Ascending aorta (tissue), 2 donors: ENCODE measurements at regions not wholly inside any gene's neighbourhood (a gene's known extent, or its start where the extent isn't known, plus 50 kb on each side); places are given as distances from the start of the nearest gene placed in this dataset.

ENCODE experiments used
- DNase-seq, 2 donors: peaks; one replicate each; pipeline ENCODE4 v3.0.0-alpha.2; 2019; ENCODE audit warnings: low spot score in 2 of 2
- H3K27ac ChIP-seq, 2 donors: fragments of 200-600 bp; sonication (generic); one replicate each; pipeline ENCODE4 v1.5.1; 2016 to 2017; ENCODE audit warnings: mild to moderate bottlenecking in 1 of 2
- H3K27me3 ChIP-seq: fragments of 200-600 bp; sonication (generic); one replicate; pipeline ENCODE4 v1.5.1; 2017
- H3K36me3 ChIP-seq, 2 donors: fragments of 200-600 bp; sonication (generic); one replicate each; pipeline ENCODE4 v1.5.1; 2016
- H3K4me1 ChIP-seq, 2 donors: fragments of 200-600 bp; sonication (generic); one replicate each; pipeline ENCODE4 v1.5.1; 2016 to 2017; ENCODE audit warnings: mild to moderate bottlenecking in 1 of 2
- H3K4me3 ChIP-seq, 2 donors: fragments of 200-600 bp; sonication (generic); one replicate each; pipeline ENCODE4 v1.5.1; 2016 to 2017; ENCODE audit warnings: mild to moderate bottlenecking in 1 of 2
- H3K9me3 ChIP-seq, 2 donors: fragments of 200-600 bp; sonication (generic); one replicate each; pipeline ENCODE4 v1.5.1; 2016
- CTCF ChIP-seq, 3 experiments: fragments of 200-600 bp in 2 of 3; fragments of 450-650 bp in 1 of 3; sonication (generic) in 2 of 3; IDR thresholded peaks; one replicate each; pipeline ENCODE4 v1.5.1; 2016 to 2019; ENCODE audit warnings: antibody characterized with exemption in 3 of 3, mild to moderate bottlenecking in 1 of 3, moderate library complexity in 1 of 3
- intact Hi-C: fragments of 100-400 bp; cut with DNase I; formaldehyde crosslinking; loops from one replicate; pipeline ENCODE4 v1.15.1; 2023

GRCh38 chr13:99075268-99076191 is 97.7 kb upstream of the DOCK9 start:
- intact Hi-C loops = no loop called here
- Histone ChIP-seq H3K9me3 (peaks cover 5 to 9% of the 10 kb centered on the region in 2 donors), H3K27ac (no peak overlapping the region), H3K36me3 (peaks cover 0 to 2% of the 10 kb centered on the region in 2 donors), H3K27me3 (no peaks in the 10 kb centered on the region), H3K4me3 (no peak overlapping the region), H3K4me1 (no peaks in the 10 kb centered on the region)
- no peak for TF ChIP-seq CTCF (IDR thresholded peaks at IDR 0.05)
- no peak for DNase-seq

- no peak for TF ChIP-seq CTCF (IDR thresholded peaks at IDR 0.05)
- H3K4me3 ChIP-seq = no peak overlapping the region
- H3K9me3 ChIP-seq = peaks cover 5 to 9% of the 10 kb centered on the region in 2 donors
- no peak overlapping the region for H3K27ac ChIP-seq
- H3K27me3 ChIP-seq = no peaks in the 10 kb centered on the region
- intact Hi-C loops = no loop called here
- no peaks in the 10 kb centered on the region for H3K4me1 ChIP-seq
- no peak for DNase-seq
- peaks cover 0 to 2% of the 10 kb centered on the region in 2 donors for H3K36me3 ChIP-seq
Observed at GRCh38 chr13:99078017-99078771, 100.3 kb upstream of the DOCK9 start.

GRCh38 chr13:99080131-99080530 is 102.3 kb upstream of the DOCK9 start:
- intact Hi-C loops = loop anchor here (10.0 kb wide), 1 partner anchor 505 kb away; the partner anchor contains the start of gene STK24
- no peaks in the 10 kb centered on the region for H3K4me1 ChIP-seq
- no peak for DNase-seq

GRCh38 chr13:99083981-99084380 is 106.1 kb upstream of the DOCK9 start:
- intact Hi-C loops = loop anchor here (10.0 kb wide), 1 partner anchor 509 kb away; the partner anchor contains the start of gene STK24
- Histone ChIP-seq H3K4me1 (peaks cover 0 to 8% of the 10 kb centered on the region in 2 donors), H3K4me3 (no peak overlapping the region), H3K9me3 (no peaks in the 10 kb centered on the region), H3K27me3 (no peaks in the 10 kb centered on the region), H3K36me3 (no peaks in the 10 kb centered on the region), H3K27ac (no peak overlapping the region)
- no peak for TF ChIP-seq CTCF (IDR thresholded peaks at IDR 0.05)
- DNase-seq = no peak

More at GRCh38 chr13:99080131-99080530, 102.3 kb upstream of the DOCK9 start:
- H3K9me3 ChIP-seq = no peaks in the 10 kb centered on the region
- no peak for TF ChIP-seq CTCF (IDR thresholded peaks at IDR 0.05)
- H3K36me3 ChIP-seq = no peaks in the 10 kb centered on the region
- H3K4me3 ChIP-seq = no peak overlapping the region
- no peak overlapping the region for H3K27ac ChIP-seq
- no peaks in the 10 kb centered on the region for H3K27me3 ChIP-seq

GRCh38 chr13:99085139-99085807 is 107.4 kb upstream of the DOCK9 start:
- peak overlapping the region in 1 of 2 donors; percentile 79 for H3K27ac ChIP-seq
- intact Hi-C loops = loop anchor here (5.0 to 10.0 kb wide), 4 partner anchors 510 to 1108 kb away; partner anchors contain the start of genes CLYBL and STK24

More at GRCh38 chr13:99085139-99085807, 107.4 kb upstream of the DOCK9 start:
- Histone ChIP-seq H3K36me3 (no peaks in the 10 kb centered on the region), H3K9me3 (no peaks in the 10 kb centered on the region), H3K4me3 (peak overlapping the region; percentile 75 to 93), H3K4me1 (peaks cover 0 to 8% of the 10 kb centered on the region in 2 donors), H3K27me3 (no peaks in the 10 kb centered on the region)
- no peak for DNase-seq
- no peak for TF ChIP-seq CTCF (IDR thresholded peaks at IDR 0.05)
